22Rv1 (cell line): ENCODE measurements at regions not wholly inside any gene's neighbourhood (a gene's known extent, or its start where the extent isn't known, plus 50 kb on each side); places are given as distances from the start of the nearest gene placed in this dataset.

Experiments
- CTCF ChIP-seq: fragments of 450-650 bp; IDR thresholded peaks from 2 replicates; pipeline ENCODE4 v1.5.1; 2017; ENCODE audit warnings: mild to moderate bottlenecking
- ZFX ChIP-seq: fragments of 450-650 bp; IDR thresholded peaks from 2 replicates; pipeline ENCODE4 v1.6.1; 2017; ENCODE audit warnings: antibody characterized with exemption, borderline replicate concordance

GRCh38 chr21:23524685-23525084 is 2082.6 kb downstream of the MRPL39 start:
- TF ChIP-seq CTCF (no peak), ZFX (no peak)
